KG1 (cell line): ENCODE measurements at regions not wholly inside any gene's neighbourhood (a gene's known extent, or its start where the extent isn't known, plus 50 kb on each side); places are given as distances from the start of the nearest gene placed in this dataset.

Experiments used
- DNase-seq: peaks from one replicate; lab custom pipeline; 2025; lab: John Stamatoyannopoulos, UW

DNA sequence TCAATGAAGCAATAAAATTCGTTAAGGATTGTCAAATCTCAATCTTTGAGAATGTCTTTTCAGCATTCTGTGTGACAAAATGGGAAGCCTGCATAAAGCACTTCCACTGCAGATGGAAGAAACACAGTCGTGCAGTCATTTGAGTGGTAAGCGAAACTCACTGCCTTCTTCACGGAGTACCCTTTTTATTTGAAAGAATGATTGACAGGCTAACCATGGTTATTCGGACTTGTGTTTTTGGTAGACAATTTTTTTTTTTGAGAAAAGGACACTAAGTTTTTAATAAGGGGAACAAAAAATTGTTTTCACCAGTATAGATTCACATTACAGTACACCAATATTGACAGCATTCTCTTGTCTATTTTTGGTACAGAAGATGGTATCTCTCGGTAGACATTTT lies 86.9 kb upstream of the MSX1 start:
- DNase-seq: no peak

DNA sequence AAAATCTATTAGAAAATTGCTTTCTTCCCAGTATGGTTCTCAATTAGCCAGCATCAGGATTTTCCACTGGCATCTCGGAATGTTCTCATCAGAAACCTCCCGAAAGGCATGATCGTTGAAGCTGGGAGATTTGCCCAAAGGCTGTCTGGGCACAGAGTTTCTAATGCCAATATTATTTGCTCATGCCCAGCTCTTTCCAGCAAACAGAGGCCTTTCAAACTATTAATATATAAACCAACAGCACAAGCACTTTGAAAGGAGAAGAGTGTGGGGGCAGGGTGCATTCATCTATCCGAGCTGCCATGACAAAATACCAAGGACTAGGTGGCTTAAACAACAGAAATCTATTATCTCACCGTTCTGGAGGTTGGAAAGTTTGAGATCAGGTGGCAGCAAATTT lies 88.3 kb upstream of the MSX1 start:
- no peak for DNase-seq

DNA sequence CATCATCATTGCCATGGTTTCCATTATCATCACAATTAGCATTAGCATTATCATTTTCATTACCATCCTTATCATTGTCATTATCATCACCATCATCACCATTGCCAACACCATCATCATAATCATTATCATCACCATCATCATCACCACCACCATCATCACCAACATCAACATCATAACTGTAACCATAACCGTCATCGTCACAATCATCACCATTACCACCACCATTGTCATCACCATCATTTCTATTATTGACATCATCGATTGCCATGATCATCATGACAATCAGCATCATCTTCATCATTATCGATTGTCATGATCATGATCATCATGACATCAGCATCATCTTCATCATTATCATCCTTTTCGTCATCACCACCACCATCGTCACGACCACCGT lies 88.9 kb upstream of the MSX1 start:
- DNase-seq: no peak

DNA sequence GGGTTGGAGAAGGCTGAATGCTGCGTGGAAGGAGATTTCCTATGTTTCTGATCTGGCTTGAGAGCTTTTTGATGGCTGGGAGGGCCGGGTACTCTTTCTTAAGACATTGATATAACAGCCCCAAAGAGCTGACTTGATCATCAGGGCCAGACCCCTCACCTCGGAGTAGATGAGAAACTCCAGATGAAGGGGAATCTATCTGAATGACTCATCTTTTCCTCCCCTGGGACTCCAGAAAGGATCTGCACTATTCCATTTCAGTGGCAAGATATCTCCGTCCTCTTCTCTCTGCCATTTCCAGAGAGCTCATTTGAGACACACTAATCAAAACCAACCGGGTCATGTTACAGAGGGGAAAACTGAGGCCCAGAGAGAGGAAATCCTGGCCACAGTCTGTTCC lies 92.9 kb upstream of the MSX1 start:
- DNase-seq: no peak

DNA sequence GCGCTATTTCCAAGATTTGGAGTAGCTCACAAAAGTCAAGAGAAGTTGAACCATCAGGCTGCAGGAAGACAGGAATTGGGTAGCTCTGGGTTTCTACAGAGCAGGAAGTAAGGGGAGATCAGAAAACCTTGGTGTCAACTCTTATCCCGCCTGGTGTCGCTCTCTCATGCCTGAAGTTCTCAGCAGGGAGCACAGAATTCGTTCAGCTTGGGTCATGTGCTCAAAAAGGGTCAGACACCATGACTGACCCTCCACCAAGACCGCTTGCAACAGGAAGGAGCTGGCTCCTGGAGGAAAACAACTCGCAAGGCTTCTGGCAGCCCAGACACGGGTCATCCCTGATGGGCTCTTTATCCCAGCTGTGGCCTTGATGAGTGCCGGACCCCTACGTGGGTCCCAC lies 93.7 kb upstream of the MSX1 start:
- DNase-seq: no peak

DNA sequence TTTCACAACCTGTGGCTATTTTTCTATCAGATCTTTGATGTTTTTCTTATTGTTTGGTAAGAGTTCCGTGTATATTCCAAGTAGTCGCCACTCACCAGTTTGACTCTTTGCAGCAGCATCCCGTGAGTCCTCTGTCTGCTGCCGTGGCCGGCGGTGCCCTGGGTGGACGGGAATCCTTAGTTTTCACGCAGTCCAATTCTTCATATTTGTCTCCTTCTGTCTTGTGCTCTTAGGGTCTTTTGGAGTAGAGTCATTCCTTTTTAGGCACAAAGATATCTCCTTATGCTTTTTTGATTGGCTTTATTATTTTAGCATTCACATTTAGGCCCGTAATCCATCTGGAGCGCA lies 94.9 kb upstream of the MSX1 start:
- no peak for DNase-seq

DNA sequence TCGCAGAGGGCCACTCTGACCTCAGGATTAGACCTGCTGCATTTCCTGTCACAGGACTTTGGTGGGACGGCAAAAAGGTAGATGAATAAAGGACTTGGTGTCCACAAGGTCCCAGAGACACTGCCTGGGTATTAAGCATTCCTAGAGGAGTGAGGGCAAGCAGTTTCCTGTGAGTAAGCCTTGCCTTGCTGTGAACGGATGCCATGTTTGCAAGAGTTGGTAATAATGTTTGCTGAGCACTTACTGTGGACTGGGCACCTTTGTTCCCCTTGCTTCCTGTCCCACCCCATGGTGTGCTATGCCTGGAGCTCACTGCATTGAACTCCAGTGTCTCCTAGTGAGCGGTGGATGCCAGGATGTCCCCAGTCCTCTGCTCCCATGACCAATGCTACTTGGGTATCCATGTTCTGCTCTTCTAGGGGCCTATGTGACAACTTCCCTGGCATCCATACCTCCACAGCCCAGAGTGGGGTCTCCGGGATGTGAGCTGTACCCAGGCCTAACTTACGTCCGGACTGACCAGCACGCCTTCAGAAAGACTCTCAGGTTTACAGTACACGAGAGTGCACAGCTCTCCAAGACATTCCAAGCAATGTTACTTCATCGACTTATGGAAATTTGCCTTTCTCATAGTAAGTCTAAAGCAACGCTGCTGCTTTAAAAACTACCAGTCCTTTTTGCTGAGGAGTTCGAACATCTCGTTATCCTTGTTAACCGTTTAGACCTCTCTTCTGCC lies 95.5 kb upstream of the MSX1 start:
- DNase-seq: no peak

DNA sequence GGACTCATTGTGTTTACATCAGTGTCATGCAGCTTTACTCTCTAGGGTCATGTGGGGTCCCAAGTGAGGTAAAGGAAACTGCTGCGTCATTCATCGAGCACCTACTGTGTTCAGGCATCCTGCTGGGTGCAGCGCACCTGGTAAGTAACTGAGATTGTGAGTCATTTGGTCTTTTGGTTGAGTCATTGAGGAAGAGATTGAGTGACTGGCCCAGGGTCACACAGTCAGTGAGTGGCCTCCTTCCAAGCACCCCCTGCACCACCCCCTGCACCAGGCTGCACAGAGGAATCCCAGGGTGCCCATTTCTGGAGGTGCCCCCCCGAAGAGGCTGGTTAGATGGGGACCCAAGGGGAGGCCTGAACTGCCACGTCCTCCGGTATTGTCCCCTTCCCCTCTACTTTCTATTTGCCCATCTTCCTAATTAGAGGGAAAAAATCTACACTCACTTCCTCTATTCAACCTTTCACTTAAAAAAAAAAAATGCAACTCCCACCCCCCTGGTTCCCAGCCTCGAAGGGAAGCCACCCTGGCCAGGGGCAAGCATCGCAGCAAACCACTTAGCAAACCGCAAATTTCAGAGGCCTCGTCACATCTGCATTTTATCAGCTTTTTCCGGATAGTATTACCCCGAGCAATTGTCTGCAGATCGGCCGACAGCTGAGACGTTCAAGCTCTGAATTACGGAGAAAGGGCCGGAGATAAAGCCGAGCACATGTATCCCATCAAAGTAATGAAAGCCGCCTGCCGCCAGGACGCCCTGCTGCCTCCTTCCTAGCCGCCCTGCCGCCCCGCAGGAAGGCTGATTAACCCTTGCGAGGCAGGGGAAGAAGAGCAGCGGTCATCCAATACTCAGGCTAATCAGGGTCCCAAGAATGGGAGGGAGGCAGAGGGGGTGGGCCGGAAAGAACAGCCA lies 96.3 kb upstream of the MSX1 start:
- DNase-seq: no peak

DNA sequence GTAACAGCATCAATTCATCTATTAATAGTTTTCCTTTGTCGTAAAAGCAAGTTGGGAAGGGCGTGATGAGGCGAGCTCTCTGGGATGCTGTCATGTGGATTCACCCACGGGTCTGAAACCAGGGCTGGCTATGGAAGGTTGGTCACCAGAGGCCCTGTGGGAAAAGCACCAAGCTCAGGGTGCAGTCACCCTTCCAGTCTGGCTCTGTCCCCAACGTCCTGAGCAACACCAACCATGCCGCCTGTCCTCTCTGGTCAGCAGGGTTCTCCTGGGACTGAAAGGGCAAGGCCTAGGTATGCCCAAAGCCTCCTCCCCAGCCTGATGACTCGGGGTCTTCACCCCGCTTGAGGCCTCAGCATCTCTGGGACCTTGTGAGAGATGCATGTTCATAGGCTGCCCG lies 97.2 kb upstream of the MSX1 start:
- DNase-seq: no peak

DNA sequence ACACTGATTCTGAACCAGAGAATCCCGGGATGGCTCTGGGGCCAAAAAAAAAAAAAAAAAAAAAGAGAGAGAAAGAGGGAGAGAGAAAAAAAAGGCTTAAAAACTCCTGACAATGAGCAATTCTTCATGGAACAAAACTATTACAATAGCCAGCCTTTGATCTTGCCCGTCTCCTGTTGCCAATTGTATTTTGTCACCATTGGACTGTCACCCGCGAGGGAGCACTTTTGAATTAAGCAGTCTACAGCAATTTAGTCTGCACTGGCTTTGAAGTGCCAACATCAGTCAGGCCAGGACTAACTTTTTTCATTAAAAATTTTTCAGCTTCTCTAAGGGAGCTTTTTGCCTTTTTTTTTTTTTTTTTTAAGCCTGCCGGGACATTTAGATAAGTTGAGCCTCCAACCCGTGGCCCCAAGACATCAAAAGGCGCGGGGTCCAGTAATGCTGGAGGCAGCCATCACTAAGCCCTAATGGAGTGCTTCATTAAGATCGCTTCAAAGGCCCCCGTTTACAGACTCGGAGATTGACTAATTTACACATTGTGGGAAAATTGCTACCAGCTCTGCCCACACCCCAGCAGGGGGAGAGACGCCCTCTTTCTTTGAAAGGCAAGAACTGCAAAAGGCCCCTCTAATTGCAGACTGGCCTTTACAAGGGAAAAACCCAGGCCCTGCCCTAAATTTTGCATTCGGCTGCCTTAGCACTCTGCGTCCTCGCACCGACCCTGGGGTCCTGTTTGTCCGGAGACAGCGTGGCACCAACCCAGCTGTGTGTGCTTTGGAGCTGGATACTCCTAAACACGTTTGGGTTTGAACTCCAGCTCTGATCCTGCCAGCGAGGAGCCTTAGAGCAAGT lies 98.1 kb upstream of the MSX1 start:
- no peak for DNase-seq

DNA sequence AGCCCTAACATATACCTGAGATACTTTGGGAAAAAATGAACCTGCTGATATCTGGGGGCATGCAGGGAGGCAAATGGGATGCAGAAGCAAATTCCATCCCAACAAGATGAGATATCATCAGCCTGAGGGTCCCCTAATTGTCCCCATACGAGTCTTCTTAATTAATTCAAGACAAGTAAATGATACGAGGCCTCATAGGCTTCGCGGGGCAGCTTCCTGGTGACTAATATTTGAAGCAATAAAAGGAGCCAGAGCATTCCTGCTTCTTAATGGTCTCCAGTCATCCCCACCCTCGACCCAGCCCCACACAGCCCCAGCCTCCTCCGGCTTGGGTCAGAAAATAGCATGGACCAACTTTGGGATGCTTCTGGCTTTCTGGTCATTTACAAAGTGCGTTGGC lies 99.6 kb upstream of the MSX1 start:
- DNase-seq: no peak

DNA sequence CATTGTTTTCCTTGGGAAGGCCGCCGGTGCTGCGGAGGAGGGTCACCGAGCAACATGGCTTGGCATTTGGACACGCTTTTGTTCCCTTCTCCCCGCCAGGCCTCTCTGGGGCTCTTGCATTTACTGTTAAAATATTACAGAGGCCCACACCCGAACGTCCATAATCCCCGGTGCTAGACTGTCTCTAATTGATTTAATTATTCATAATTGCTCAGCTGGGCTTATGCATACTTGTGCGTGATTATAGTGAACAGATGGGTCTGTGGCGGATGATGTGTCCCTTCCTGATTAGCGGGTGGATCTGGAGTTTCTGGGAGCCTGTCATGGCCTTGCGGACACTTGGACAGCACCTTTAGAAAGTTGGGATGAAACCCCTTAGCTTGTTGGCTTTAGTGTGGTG lies 100.2 kb upstream of the MSX1 start:
- DNase-seq: no peak

DNA sequence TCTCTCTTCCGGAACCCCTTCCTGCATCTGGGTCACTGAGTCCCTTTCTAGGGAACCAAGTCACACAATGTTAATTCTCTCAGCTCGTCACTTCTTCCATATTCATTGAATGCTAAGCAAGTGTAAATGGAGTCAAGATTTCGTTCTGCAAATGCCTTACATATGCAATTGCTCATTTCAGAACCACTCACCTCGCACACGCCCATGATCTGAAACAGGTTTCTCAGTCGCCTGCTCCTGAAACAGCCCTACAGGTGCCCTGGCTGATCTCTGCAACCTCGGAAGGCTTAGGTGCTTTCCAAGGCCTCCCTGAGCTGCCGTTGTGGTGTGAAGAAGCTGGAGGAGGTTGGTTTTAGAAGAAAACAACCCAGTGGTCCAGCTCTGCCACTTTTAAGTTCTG lies 100.8 kb upstream of the MSX1 start:
- no peak for DNase-seq

DNA sequence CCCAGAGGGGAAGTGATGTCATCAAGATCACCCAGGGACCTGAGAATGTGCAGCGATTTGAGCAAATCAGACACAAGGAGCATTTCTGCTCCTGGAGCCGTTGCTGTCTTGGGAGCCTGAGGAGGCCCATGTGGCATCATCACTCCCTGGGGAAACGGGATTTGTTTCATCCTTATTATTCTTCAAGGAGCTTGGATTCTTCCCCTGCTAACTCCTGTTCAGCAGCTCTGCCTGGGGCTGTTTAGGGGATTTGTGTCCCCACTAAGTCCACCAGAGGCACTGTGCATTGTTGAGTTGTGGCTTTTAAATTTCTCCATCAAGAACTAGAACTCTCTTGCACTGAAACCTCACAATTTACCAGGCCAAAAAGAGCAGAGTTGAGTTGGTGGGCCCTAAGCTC lies 104.2 kb upstream of the MSX1 start:
- DNase-seq: no peak

DNA sequence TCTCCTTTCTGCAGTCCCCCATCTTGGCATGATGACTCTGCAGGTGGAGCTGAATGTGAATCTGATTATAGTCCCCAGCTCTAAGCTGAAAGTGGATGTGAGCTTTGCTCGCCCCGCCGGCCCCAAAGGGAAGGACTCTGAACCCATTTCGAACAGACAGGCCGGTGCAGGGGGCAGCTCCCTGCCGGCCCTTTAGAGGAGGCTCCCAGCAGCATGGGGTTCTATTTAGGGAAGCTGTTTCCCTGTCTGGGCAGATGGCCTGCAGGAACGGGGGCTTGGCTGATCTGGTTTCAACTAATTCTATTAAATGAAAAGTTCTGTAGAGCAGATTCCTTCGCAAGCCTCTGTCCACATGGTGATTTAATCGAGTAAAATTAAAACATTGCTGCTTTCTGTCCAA lies 104.8 kb upstream of the MSX1 start:
- DNase-seq: no peak

DNA sequence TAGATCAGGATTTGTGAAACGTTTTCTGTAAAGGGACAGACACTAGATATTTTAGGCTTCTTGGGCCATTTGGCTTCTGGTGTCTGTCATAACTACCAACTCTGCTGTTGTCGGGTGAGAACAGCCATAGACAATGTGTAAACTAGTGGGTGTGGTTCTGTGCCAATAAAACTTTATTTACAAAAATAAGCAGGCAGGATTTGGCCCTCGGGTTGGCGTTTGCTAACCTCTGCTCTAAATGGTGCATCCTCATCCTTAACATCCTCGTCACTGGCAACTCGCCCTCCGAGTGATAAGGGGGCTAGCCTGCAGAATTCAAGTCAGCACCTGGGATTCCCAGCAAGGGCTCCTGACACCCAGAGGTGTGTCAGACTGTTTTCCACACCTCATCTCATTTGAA lies 105.8 kb upstream of the MSX1 start:
- no peak for DNase-seq

DNA sequence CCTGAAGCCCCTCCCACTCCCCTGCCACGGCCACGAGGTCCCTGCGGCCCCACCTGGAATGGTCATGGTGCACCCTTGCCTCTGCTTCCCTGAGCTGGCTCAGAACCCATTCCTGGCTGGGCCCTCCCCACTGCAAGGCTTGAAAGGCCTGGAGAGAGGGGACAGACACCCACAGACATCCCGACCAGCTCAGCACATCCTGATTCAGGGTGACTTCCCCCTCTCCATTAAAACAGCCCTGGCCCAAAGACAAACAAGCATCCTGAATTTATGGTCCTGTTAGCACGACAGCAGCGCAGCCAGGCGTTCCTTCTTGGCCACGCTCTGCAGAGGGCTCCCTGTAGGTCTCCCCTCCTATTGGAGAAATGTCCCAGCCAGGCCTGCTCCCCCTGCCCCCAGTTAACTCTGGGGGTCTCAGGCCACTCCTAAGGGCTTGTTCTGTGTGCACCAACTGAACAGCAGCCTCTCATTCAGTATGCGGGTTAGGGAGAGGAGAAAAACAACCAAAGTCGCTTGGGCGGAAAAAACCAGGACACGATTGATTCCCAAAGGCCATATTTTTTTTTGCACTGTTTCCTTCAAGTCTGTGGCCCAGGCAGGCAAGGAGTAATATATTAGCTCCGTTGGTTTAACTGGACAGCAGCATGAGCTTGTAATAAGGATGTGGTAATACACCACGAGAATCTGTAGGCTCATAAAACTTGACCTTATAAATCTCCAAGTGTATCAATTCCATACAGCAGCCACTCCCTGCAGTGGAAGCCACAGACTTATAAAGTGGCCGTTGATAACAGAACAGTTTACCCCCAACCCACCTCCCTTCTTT lies 106.7 kb upstream of the MSX1 start:
- DNase-seq: no peak

DNA sequence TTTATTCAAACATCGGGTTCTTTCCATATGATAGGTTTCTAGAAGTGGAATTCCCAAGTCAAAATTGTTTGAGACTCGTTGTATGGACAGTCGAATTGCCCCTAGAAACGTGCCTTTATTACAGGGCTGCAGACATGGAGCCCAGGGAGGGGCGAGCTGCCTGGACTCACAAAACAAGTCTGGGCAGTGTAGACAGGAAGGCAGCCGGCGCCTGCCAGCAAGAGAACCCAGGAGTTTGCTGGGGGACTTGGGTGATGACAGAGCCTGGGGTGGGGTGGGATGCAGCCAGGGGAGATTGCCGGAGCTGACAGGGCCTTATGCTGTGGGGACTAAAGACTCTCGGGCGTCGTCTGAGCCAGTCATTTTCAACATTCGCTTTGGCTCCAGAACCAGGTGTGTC lies 107.4 kb upstream of the MSX1 start:
- no peak for DNase-seq

DNA sequence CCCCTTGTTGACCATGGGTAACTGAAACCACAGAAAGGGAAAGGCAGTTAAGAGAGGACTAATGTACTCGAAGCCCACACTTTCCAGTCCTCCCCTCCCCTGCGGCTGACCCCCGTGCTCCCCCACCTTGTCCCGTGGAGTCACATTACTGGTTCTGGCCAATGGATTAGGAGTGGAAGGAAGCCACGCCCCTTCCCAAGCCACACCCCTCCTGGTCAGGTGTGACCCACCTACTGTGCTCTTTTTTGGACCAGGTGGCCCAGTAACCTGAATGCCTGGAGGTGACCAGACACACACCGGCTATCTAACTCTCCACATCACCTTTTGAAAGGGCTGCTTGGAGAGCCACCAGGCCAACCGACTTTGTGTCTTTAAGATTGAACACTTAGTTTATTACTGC lies 109.3 kb upstream of the MSX1 start:
- DNase-seq: no peak

DNA sequence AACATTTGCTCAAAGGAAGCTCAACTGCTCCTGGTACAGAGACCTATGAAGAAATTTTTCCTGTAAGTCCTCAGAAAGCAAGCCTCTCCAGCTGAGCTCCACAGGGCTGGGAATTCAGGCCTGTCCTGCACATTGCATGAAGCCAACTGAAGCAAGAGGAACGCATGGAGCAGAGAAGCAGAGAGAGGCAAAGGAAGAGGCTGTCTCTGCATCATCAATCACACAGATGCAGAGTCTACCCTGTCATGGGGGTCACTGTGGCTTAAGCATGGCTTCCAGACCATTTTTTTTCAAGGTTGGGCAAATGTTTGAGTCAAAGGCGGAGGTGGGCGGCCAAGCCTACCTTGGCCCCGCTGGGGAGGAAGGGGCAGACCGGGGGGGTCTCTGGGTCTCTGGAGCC lies 110.3 kb upstream of the MSX1 start:
- no peak for DNase-seq

DNA sequence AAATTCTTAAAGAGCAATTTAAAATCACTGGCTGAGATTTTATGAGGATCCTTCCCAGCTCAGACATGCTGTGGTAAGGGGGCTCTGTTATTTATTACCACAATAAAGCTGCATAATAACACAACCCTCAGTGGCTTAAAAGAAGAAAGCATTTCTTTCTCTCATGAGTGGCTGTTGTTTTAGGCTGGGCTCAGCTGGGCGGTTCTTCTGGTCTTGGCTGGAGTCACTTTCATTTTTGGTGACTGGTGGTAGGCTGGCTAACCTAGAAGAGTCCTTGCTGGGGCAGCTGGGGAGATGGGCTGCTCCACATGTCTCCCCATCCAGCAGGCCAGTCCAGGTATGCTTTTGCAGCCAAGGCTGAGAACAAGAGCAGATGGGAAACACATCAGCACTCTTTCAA lies 113.0 kb upstream of the MSX1 start:
- no peak for DNase-seq

DNA sequence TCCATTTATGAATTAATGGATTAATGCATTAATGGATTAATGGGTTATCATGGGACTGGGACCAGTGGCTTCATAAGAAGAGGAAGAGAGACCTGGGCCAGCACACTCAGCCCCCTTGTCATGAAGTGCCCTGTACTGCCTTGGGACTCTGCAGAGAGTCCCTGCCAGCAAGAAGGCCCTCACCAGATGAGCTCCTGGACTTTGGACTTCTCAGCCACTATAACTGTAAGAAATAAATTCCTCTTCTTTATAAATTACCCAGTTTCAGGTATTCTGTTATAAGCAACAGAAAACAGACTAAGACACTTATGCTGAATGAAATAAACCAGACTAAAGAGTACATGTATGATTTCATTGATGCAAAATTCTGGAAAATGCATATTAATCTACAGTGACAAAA lies 119.4 kb upstream of the MSX1 start:
- DNase-seq: no peak
